Mesendoderm (in vitro differentiated cells): ENCODE measurements at regions not wholly inside any gene's neighbourhood (a gene's known extent, or its start where the extent isn't known, plus 50 kb on each side); places are given as distances from the start of the nearest gene placed in this dataset.

Experiments
- DNase-seq: peaks from one replicate; pipeline ENCODE4 v3.0.0; 2013
- H2AK5ac ChIP-seq: 2 replicates; pipeline ENCODE4 v1.6.1; 2013; ENCODE audit warnings: low read length, inconsistent platforms
- H2BK120ac ChIP-seq: 2 replicates; pipeline ENCODE4 v1.6.1; 2013; ENCODE audit warnings: low read depth, mild to moderate bottlenecking, low read length, moderate library complexity, mixed read lengths
- H2BK15ac ChIP-seq: replicated peaks from 2 replicates; pipeline ENCODE4 v1.6.1; 2013; ENCODE audit warnings: low read depth, mild to moderate bottlenecking, moderate library complexity
- H2BK5ac ChIP-seq: 2 replicates; pipeline ENCODE4 v1.6.1; 2013; ENCODE audit warnings: low read length, inconsistent platforms
- H3K18ac ChIP-seq: 2 replicates; pipeline ENCODE4 v1.6.1; 2013; ENCODE audit warnings: mild to moderate bottlenecking, low read length, mixed read lengths
- H3K23ac ChIP-seq: one replicate; pipeline ENCODE4 v1.6.1; 2013; ENCODE audit warnings: low read length
- H3K27ac ChIP-seq: 2 replicates; pipeline ENCODE4 v1.5.1; 2013; ENCODE audit warnings: low read depth, mild to moderate bottlenecking, inconsistent platforms, low read length, moderate library complexity
- H3K27me3 ChIP-seq: 2 replicates; pipeline ENCODE4 v1.6.1; 2013; ENCODE audit warnings: low read length, control low read depth, mild to moderate bottlenecking, inconsistent platforms; ENCODE audit not compliant: insufficient read depth, poor library complexity
- H3K36me3 ChIP-seq: 2 replicates; pipeline ENCODE4 v1.6.1; 2013; ENCODE audit warnings: low read length, inconsistent platforms; ENCODE audit not compliant: control insufficient read depth, insufficient read depth
- H3K4ac ChIP-seq: one replicate; pipeline ENCODE4 v1.6.1; 2013; ENCODE audit warnings: low read depth, mild to moderate bottlenecking, low read length, moderate library complexity
- H3K4me1 ChIP-seq: 2 replicates; pipeline ENCODE4 v1.6.1; 2013; ENCODE audit warnings: low read depth, low read length, inconsistent platforms; ENCODE audit not compliant: control insufficient read depth
- H3K4me2 ChIP-seq: 2 replicates; pipeline ENCODE4 v1.6.1; 2013; ENCODE audit warnings: low read length
- H3K4me3 ChIP-seq: 2 replicates; pipeline ENCODE4 v1.5.1; 2013; ENCODE audit warnings: mild to moderate bottlenecking, low read length
- H3K56ac ChIP-seq: one replicate; pipeline ENCODE4 v1.6.1; 2013; ENCODE audit warnings: low read length
- H3K79me1 ChIP-seq: 2 replicates; pipeline ENCODE4 v1.6.1; 2013; ENCODE audit warnings: low read length, inconsistent platforms
- H3K79me2 ChIP-seq: 2 replicates; pipeline ENCODE4 v1.6.1; 2013; ENCODE audit warnings: mild to moderate bottlenecking, low read length; ENCODE audit not compliant: control insufficient read depth, insufficient read depth
- H3K9ac ChIP-seq: 2 replicates; pipeline ENCODE4 v1.6.1; 2013; ENCODE audit warnings: low read length, inconsistent platforms
- H4K5ac ChIP-seq: one replicate; pipeline ENCODE4 v1.6.1; 2013; ENCODE audit warnings: low read length
- H4K8ac ChIP-seq: one replicate; pipeline ENCODE4 v1.6.1; 2013; ENCODE audit warnings: low read depth, mild to moderate bottlenecking, control low read depth, low read length, moderate library complexity
- WGBS: extraction: QIAGEN DNeasy Blood & Tissue Kit; methylation state at CpG from one replicate; pipeline ENCODE4 v1.1.7; 2013; ENCODE audit warnings: low lambda C conversion rate, missing lambda C conversion rate; ENCODE audit not compliant: insufficient coverage; ENCODE audit errors: extremely low coverage; 5-methylcytosine and 5-hydroxymethylcytosine counted together

- Histone ChIP-seq H4K5ac (no peak overlapping the region), H3K9ac (no peak overlapping the region), H3K4ac (no peak overlapping the region), H3K27me3 (no peaks in the 10 kb centered on the region), H3K79me2 (no peaks in the 10 kb centered on the region), H3K36me3 (no peaks in the 10 kb centered on the region), H3K4me3 (no peak overlapping the region), H3K4me1 (no peaks in the 10 kb centered on the region), H3K56ac (no peak overlapping the region), H3K4me2 (no peak overlapping the region), H3K18ac (no peak overlapping the region), H3K27ac (no peak overlapping the region), H3K23ac (no peak overlapping the region), H2BK5ac (no peak overlapping the region), H2AK5ac (no peak overlapping the region), H3K79me1 (no peaks in the 10 kb centered on the region), H2BK120ac (no peak overlapping the region), H4K8ac (no peak overlapping the region), H2BK15ac (no peak overlapping the region)
- peak; percentile 3 for DNase-seq
- no CpG with 5 or more reads among the region's 3 CpGs for WGBS
Observed at GRCh38 chr2:145157741-145158591, 638.0 kb upstream of the ZEB2 start.

GRCh38 chr2:145157036-145157675 is 637.2 kb upstream of the ZEB2 start:
- H3K27ac ChIP-seq: no peak overlapping the region
- H3K4me1 ChIP-seq: no peaks in the 10 kb centered on the region
- no peak overlapping the region for H3K4me3 ChIP-seq
- H2BK120ac ChIP-seq: no peak overlapping the region
- H2AK5ac ChIP-seq: no peak overlapping the region
- H3K4me2 ChIP-seq: no peak overlapping the region
- H3K9ac ChIP-seq: no peak overlapping the region
- DNase-seq: no peak
- H3K56ac ChIP-seq: no peak overlapping the region
- H4K8ac ChIP-seq: no peak overlapping the region
- H2BK5ac ChIP-seq: no peak overlapping the region
- H3K4ac ChIP-seq: no peak overlapping the region
- no peak overlapping the region for H2BK15ac ChIP-seq
- H3K23ac ChIP-seq: no peak overlapping the region
- H3K36me3 ChIP-seq: no peaks in the 10 kb centered on the region
- no peaks in the 10 kb centered on the region for H3K27me3 ChIP-seq
- H3K18ac ChIP-seq: no peak overlapping the region
- H3K79me2 ChIP-seq: no peaks in the 10 kb centered on the region
- no peak overlapping the region for H4K5ac ChIP-seq
- no peaks in the 10 kb centered on the region for H3K79me1 ChIP-seq

- no peak overlapping the region for H3K27ac ChIP-seq
- no peaks in the 10 kb centered on the region for H3K79me1 ChIP-seq
- no peak overlapping the region for H3K4me2 ChIP-seq
- H3K23ac ChIP-seq: no peak overlapping the region
- H3K27me3 ChIP-seq: no peaks in the 10 kb centered on the region
- no peak overlapping the region for H2BK5ac ChIP-seq
- no peak overlapping the region for H3K9ac ChIP-seq
- no peak overlapping the region for H4K8ac ChIP-seq
- no peak overlapping the region for H3K56ac ChIP-seq
- H3K18ac ChIP-seq: no peak overlapping the region
- WGBS: no CpG with 5 or more reads among the region's 2 CpGs
- no peak overlapping the region for H2BK15ac ChIP-seq
- no peak overlapping the region for H2BK120ac ChIP-seq
- no peak for DNase-seq
- H2AK5ac ChIP-seq: no peak overlapping the region
- H3K4me1 ChIP-seq: no peaks in the 10 kb centered on the region
- no peaks in the 10 kb centered on the region for H3K79me2 ChIP-seq
- H4K5ac ChIP-seq: no peak overlapping the region
- no peaks in the 10 kb centered on the region for H3K36me3 ChIP-seq
- H3K4ac ChIP-seq: no peak overlapping the region
- no peak overlapping the region for H3K4me3 ChIP-seq
Observed at GRCh38 chr2:145156199-145156598, 636.3 kb upstream of the ZEB2 start.

- Histone ChIP-seq H4K8ac (no peak overlapping the region), H4K5ac (no peak overlapping the region), H3K56ac (no peak overlapping the region), H3K4me1 (no peaks in the 10 kb centered on the region), H3K4me3 (no peak overlapping the region), H3K4me2 (no peak overlapping the region), H3K79me2 (no peaks in the 10 kb centered on the region), H3K9ac (no peak overlapping the region), H3K18ac (no peak overlapping the region), H2BK15ac (no peak overlapping the region), H2AK5ac (no peak overlapping the region), H2BK120ac (no peak overlapping the region), H3K27ac (no peak overlapping the region), H3K4ac (no peak overlapping the region), H3K23ac (no peak overlapping the region), H3K27me3 (no peaks in the 10 kb centered on the region), H3K79me1 (no peaks in the 10 kb centered on the region), H2BK5ac (no peak overlapping the region), H3K36me3 (no peaks in the 10 kb centered on the region)
- no CpG with 5 or more reads among the region's 2 CpGs for WGBS
- DNase-seq: no peak
Observed at GRCh38 chr2:145155196-145155595, 635.3 kb upstream of the ZEB2 start.

- Histone ChIP-seq H2BK15ac (no peak overlapping the region), H3K4me1 (no peaks in the 10 kb centered on the region), H3K4me3 (no peak overlapping the region), H4K5ac (no peak overlapping the region), H4K8ac (no peak overlapping the region), H3K36me3 (no peaks in the 10 kb centered on the region), H2AK5ac (no peak overlapping the region), H3K79me1 (no peaks in the 10 kb centered on the region), H3K18ac (no peak overlapping the region), H2BK5ac (no peak overlapping the region), H2BK120ac (no peak overlapping the region), H3K4me2 (no peak overlapping the region), H3K27ac (no peak overlapping the region), H3K4ac (no peak overlapping the region), H3K9ac (no peak overlapping the region), H3K23ac (no peak overlapping the region), H3K56ac (no peak overlapping the region), H3K79me2 (no peaks in the 10 kb centered on the region), H3K27me3 (no peaks in the 10 kb centered on the region)
- 100% methylated on average over 1 of the region's 2 CpGs for WGBS
- DNase-seq: no peak
Observed at GRCh38 chr2:145154731-145155130, 634.8 kb upstream of the ZEB2 start.

- H4K8ac ChIP-seq: no peak overlapping the region
- H2BK5ac ChIP-seq: no peak overlapping the region
- peak; percentile 5 for DNase-seq
- H2BK15ac ChIP-seq: no peak overlapping the region
- no peaks in the 10 kb centered on the region for H3K4me1 ChIP-seq
- no peak overlapping the region for H3K4ac ChIP-seq
- H3K4me2 ChIP-seq: no peak overlapping the region
- H3K27me3 ChIP-seq: no peaks in the 10 kb centered on the region
- no peak overlapping the region for H4K5ac ChIP-seq
- H2BK120ac ChIP-seq: no peak overlapping the region
- H3K36me3 ChIP-seq: no peaks in the 10 kb centered on the region
- no peak overlapping the region for H3K23ac ChIP-seq
- H3K9ac ChIP-seq: no peak overlapping the region
- no peaks in the 10 kb centered on the region for H3K79me1 ChIP-seq
- H2AK5ac ChIP-seq: no peak overlapping the region
- no peaks in the 10 kb centered on the region for H3K79me2 ChIP-seq
- no peak overlapping the region for H3K18ac ChIP-seq
- H3K56ac ChIP-seq: no peak overlapping the region
- H3K4me3 ChIP-seq: no peak overlapping the region
- no peak overlapping the region for H3K27ac ChIP-seq
Observed at GRCh38 chr2:145146691-145147090, 626.8 kb upstream of the ZEB2 start.
